Eye (tissue), 1 donor: ENCODE measurements at regions not wholly inside any gene's neighbourhood (a gene's known extent, or its start where the extent isn't known, plus 50 kb on each side); places are given as distances from the start of the nearest gene placed in this dataset.

ENCODE experiments used
- DNase-seq: peaks from one replicate; pipeline ENCODE4 v3.0.0-alpha.2; 2015

DNA sequence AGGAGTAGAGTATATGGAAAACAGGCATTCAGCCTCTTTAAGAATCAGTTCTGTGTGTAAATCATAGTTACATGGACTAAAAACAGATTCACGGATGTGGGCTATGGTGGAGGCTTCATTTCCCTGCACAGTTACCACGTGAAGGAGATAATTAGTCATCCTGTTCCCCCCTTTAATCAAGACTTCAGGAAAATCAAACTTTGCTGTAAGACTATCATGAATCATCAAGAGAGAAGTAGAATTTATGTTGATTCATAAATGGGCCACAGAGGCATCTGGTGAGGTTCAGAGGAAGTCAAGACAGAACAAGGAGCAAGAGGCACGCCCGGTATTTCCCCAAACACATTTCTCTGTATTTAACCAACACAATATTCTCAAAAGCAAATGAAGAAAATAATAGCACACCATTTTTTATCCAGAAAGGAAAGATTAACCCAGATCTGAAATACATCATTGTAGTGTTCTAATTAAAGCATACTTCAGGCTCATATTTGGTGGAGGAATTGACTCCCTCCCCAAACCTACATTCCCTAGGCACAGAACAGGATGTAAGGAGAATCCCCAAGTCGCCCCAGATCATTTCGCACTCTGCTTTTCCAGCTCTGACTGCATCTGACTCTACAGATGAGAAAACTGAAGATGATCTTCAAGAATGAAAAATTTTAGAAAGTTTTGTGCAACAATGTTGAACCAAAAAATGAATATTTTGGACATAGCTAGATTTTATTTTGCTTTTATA, 175.8 kb upstream of the GAS1 start:
- no peak for DNase-seq

- DNase-seq, result no peak
Observed at GRCh38 chr9:87123830-87124229, 176.5 kb upstream of the GAS1 start.

DNA sequence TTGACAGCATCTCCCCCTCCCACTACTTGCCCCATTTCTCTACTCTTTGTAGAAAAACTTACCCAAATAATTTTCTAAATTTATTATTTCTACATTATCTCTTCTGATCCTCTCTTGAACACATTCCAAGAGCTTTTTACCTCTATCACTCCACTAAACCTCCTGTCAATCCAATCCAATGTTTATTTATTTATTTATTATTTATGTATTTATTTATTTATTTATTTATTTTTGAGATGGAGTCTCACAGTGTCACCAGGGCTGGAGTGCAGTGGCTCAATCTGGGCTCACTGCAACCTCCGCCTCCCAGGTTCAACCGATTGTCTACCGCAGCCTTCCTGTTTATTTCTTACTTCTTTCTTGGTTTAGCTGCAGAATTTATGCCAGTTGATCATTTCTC, 178.5 kb upstream of the GAS1 start:
- DNase-seq, result no peak

DNA sequence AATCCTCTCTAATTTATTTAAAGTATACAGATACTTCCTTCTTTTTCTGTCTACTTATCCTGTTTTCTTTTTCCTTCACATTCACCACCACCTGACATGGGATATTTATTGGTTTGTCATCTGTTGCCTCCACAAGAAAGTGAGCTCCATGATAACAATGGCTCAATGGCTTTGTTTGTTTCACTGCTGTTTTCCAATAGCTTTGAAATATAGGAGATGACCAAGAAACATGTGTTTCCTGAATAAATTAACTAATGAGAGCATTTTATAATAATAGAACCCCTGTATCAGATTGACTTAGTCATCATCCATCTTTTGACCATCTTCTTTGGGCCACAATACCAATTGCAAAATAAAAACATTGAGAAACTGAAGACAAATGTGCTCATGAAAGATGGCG, 180.2 kb upstream of the GAS1 start:
- DNase-seq, result no peak

DNA sequence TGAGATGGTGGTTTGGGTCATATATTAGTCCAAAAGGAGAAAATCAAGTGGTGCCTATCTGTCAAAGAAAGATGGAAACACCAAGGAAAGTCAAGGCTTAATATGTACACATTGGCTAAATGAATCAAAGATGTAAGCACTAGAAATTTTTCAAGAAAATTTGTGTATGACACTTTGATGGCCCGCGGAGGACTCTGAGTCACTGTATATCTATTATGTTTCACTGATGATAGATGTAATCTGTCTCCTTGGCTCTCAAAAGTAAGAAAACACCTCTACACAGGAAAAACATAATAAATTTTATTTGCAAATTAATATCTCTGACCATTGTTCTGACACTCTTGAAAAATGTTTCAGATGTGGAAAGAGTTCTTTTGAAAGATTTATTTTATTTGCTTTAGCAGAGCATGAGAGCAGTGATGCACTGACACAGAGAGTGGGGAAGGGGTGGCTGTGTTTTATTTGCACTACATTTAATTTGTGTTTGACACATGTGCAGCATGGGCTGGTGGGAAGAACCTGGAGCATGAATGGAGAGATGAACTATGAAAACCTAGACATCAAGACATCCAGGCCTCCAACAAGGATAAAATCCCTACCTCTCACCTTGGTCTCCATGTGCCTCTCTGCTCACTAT, 180.8 kb upstream of the GAS1 start:
- DNase-seq, result no peak

- DNase-seq, result no peak
Observed at GRCh38 chr9:87128844-87129493, 181.7 kb upstream of the GAS1 start.

- no peak for DNase-seq
Observed at GRCh38 chr9:87135074-87135473, 187.8 kb upstream of the GAS1 start.

DNA sequence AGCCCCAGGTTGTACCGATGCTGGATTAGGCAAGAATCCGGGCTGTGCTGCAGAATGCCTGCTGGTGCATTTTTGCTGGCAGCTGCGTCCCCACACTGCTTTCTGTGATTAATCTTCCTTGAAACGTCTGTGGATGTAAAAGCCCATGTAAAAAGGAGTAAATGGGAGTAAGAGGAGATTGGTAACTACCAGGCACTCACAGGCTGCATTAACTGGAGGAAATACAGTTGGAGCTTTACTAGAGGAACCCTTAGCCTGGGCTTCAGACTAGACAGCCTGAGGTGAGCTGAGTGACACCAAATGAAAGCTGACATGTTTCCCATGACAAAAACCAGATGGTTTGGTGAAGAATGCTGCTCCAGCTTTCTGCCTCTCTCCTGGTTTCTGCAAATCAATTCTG, 190.4 kb upstream of the GAS1 start:
- DNase-seq, result peak; percentile 60

GRCh38 chr9:87138128-87139040, 191.1 kb upstream of the GAS1 start:
- DNase-seq, result no peak

GRCh38 chr9:87139099-87139730, 191.9 kb upstream of the GAS1 start:
- peak; percentile 73 for DNase-seq

DNA sequence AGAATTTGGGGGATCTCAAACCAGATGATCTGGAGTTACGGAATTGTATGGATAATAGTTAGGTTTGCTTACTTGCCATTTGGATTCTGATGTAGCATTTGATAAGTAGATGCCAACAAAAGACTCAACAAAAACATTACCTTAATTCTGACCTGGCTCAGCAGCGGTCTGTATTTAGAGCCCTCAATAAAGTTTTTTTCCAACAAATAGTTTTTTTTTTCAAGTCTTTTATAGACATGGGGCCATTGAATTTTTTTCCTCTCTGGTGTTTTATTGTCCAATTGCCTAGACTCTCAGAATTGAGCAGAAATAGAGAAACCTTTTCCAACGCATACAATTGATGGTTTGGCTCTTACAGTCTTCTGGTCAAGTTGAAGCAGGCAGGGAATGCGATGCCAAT, 192.8 kb upstream of the GAS1 start:
- no peak for DNase-seq

- DNase-seq, result no peak
Observed at GRCh38 chr9:87140605-87141109, 193.4 kb upstream of the GAS1 start.

GRCh38 chr9:87141124-87141523, 193.8 kb upstream of the GAS1 start:
- no peak for DNase-seq

DNA sequence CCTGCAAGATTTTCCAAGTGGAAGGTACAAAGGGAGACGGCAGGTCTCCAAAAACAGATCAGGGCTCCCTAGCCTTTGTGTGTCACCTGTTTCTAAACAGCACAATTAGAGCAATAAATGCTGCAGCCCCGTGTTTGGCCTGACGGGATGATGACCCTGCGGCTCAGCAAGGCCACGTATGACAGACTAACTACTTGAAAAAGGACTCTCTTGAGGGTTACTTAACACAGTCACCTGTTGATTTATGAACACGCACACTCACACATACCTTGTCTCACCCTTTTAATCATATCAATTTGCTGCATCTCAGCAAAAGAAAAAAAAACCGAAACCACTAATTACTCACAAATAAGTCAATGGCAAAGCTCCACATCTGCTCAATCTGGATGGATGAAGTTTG, 199.6 kb upstream of the GAS1 start:
- DNase-seq, result no peak

- DNase-seq, result no peak
Observed at GRCh38 chr9:87147839-87148238, 200.5 kb upstream of the GAS1 start.

- DNase-seq, result peak; percentile 92
Observed at GRCh38 chr9:87148331-87149104, 201.2 kb upstream of the GAS1 start.

DNA sequence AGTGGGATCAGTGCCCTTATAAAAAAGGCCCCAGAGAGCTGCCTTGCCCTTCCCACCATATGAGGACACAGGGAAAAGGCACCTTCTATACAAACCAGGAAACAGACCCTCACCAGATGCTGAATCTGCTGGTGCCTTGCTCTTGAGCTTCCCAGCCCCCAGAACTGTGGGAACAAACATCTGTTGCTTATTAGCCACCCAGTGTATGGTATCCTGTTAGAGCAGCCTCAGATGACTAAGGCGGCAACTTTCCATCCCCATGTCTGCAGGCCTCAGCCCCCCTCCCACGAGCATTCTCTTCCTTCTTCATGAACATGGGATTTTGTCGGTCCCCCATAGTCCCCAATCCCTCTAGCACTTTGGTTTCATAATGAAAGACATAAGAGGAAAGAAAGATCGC, 202.5 kb upstream of the GAS1 start:
- no peak for DNase-seq

DNA sequence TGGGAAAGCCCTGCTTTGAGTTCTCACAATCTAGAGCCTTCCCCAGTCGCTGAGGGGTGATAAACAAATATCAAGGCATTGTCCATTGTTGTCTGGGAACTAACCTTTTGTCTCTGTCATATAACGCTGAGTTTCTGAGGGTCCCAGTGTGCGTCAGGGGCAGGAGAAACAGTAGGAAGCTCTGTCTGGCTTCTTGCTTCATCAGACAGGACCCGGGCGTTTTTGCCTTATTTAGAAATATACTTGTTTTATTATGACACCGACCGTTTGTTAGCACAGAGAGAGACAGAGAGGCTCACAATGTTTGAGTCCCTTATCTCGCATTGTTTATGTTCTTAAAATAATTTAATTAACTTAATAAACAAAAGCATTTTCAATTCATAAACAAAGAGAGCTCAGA, 204.9 kb upstream of the GAS1 start:
- no peak for DNase-seq

- no peak for DNase-seq
Observed at GRCh38 chr9:87156247-87156646, 208.9 kb upstream of the GAS1 start.

- no peak for DNase-seq
Observed at GRCh38 chr9:87157366-87158031, 210.2 kb upstream of the GAS1 start.

GRCh38 chr9:87158765-87159164, 211.5 kb upstream of the GAS1 start:
- DNase-seq, result no peak
